OCI-LY3 (cell line): ENCODE measurements at regions not wholly inside any gene's neighbourhood (a gene's known extent, or its start where the extent isn't known, plus 50 kb on each side); places are given as distances from the start of the nearest gene placed in this dataset.

Experiments used
- H2AFZ ChIP-seq: fragments of 200-600, 300-600 bp; shearing (Covaris generic); 2 replicates; pipeline ENCODE4 v1.6.0; 2014; ENCODE audit warnings: antibody characterized with exemption, low read depth, low read length
- H3K27ac ChIP-seq: fragments of 200-600, 300-600 bp; sonication (generic); 2 replicates; pipeline ENCODE4 v1.5.1; 2014; ENCODE audit warnings: mild to moderate bottlenecking, low read length, moderate library complexity, mixed read lengths
- H3K27me3 ChIP-seq: fragments of 200-600, 300-600 bp; sonication (generic); 2 replicates; pipeline ENCODE4 v1.6.1; 2014; ENCODE audit warnings: low read depth, low read length, mixed read lengths
- H3K36me3 ChIP-seq: fragments of 200-600, 300-600 bp; sonication (generic); replicated peaks from 2 replicates; pipeline ENCODE3; 2014; ENCODE audit warnings: low read depth, low read length, mixed read lengths
- H3K4me1 ChIP-seq: fragments of 300-600, 200-600 bp; sonication (generic); 2 replicates; pipeline ENCODE4 v1.6.1; 2014; ENCODE audit warnings: low read length, mixed read lengths
- H3K4me2 ChIP-seq: fragments of 200-600, 300-600 bp; sonication (generic); 2 replicates; pipeline ENCODE4 v1.6.1; 2014; ENCODE audit warnings: low read length, mixed read lengths
- H3K4me3 ChIP-seq: fragments of 300-600, 200-600 bp; sonication (generic); 2 replicates; pipeline ENCODE4 v1.5.1; 2014; ENCODE audit warnings: antibody characterized with exemption, mild to moderate bottlenecking, low read length, moderate library complexity
- H3K79me2 ChIP-seq: fragments of 300-600, 200-600 bp; shearing (Covaris generic); 2 replicates; pipeline ENCODE4 v1.6.1; 2014; ENCODE audit warnings: mild to moderate bottlenecking, low read length, mixed read lengths
- H3K9ac ChIP-seq: fragments of 300-600, 200-600 bp; shearing (Covaris generic); 2 replicates; pipeline ENCODE4 v1.6.0; 2014; ENCODE audit warnings: mild to moderate bottlenecking, low read length, moderate library complexity
- H3K9me3 ChIP-seq: fragments of 200-600, 300-600 bp; shearing (Covaris generic); 2 replicates; pipeline ENCODE4 v1.6.1; 2014; ENCODE audit warnings: low read length, mixed read lengths; ENCODE audit not compliant: insufficient read depth
- H4K20me1 ChIP-seq: fragments of 200-600, 300-600 bp; sonication (generic); 2 replicates; pipeline ENCODE4 v1.6.1; 2016; ENCODE audit warnings: low read length, mixed read lengths; ENCODE audit not compliant: insufficient read depth
- CTCF ChIP-seq: fragments of 200-600, 300-600 bp; sonication (generic); IDR thresholded peaks from 2 replicates; pipeline ENCODE4 v1.5.1; 2014; ENCODE audit warnings: antibody characterized with exemption, low read length, low read depth
- EZH2phosphoT487 ChIP-seq: fragments of 200-600 bp; shearing (Covaris generic); IDR thresholded peaks from 2 replicates; pipeline ENCODE4 v1.6.1; 2018; ENCODE audit warnings: antibody characterized with exemption, mixed run types, low read depth

- H3K4me3 ChIP-seq = no peak overlapping the region
- H3K9ac ChIP-seq = no peak overlapping the region
- H3K79me2 ChIP-seq = no peaks in the 10 kb centered on the region
- H3K27ac ChIP-seq = no peak overlapping the region
- 0 out of 2 replicates have a peak, but pooled peaks cover 3% of the 10 kb centered on the region for H3K27me3 ChIP-seq
- H3K4me1 ChIP-seq = no peaks in the 10 kb centered on the region
- no peak overlapping the region for H2AFZ ChIP-seq
- H3K4me2 ChIP-seq = no peak overlapping the region
- H3K36me3 ChIP-seq = no peaks in the 10 kb centered on the region
- H4K20me1 ChIP-seq = no peaks in the 10 kb centered on the region
- no peak for TF ChIP-seq CTCF
- TF ChIP-seq EZH2phosphoT487 = no peak
- no peaks in the 10 kb centered on the region for H3K9me3 ChIP-seq
Measured at GRCh38 chr3:68620211-68620610, 312.1 kb downstream of the TAFA4 start.

GRCh38 chr3:68614087-68614486 lies 318.3 kb downstream of the TAFA4 start:
- Histone ChIP-seq H3K4me2 (no peak overlapping the region), H2AFZ (no peak overlapping the region), H4K20me1 (no peaks in the 10 kb centered on the region), H3K9me3 (no peaks in the 10 kb centered on the region), H3K36me3 (no peaks in the 10 kb centered on the region), H3K27me3 (no peaks in the 10 kb centered on the region), H3K4me3 (no peak overlapping the region), H3K4me1 (no peaks in the 10 kb centered on the region), H3K27ac (no peak overlapping the region), H3K9ac (no peak overlapping the region), H3K79me2 (no peaks in the 10 kb centered on the region)
- TF ChIP-seq EZH2phosphoT487 (no peak), CTCF (no peak)

GRCh38 chr3:68571321-68571720 lies 361.0 kb downstream of the TAFA4 start:
- H4K20me1 ChIP-seq = no peaks in the 10 kb centered on the region
- no peaks in the 10 kb centered on the region for H3K4me1 ChIP-seq
- no peak overlapping the region for H3K4me2 ChIP-seq
- H3K79me2 ChIP-seq = no peaks in the 10 kb centered on the region
- no peaks in the 10 kb centered on the region for H3K27me3 ChIP-seq
- no peak overlapping the region for H2AFZ ChIP-seq
- no peaks in the 10 kb centered on the region for H3K36me3 ChIP-seq
- no peaks in the 10 kb centered on the region for H3K9me3 ChIP-seq
- TF ChIP-seq CTCF = no peak
- no peak for TF ChIP-seq EZH2phosphoT487
- H3K4me3 ChIP-seq = no peak overlapping the region
- H3K9ac ChIP-seq = no peak overlapping the region
- H3K27ac ChIP-seq = no peak overlapping the region

- no peak overlapping the region for H3K4me3 ChIP-seq
- H3K9ac ChIP-seq = no peak overlapping the region
- TF ChIP-seq EZH2phosphoT487 = no peak
- no peak for TF ChIP-seq CTCF
- no peak overlapping the region for H2AFZ ChIP-seq
- H3K27ac ChIP-seq = no peak overlapping the region
- no peaks in the 10 kb centered on the region for H3K27me3 ChIP-seq
- H3K9me3 ChIP-seq = no peaks in the 10 kb centered on the region
- H3K4me2 ChIP-seq = no peak overlapping the region
- H4K20me1 ChIP-seq = no peaks in the 10 kb centered on the region
- H3K79me2 ChIP-seq = no peaks in the 10 kb centered on the region
- H3K4me1 ChIP-seq = no peaks in the 10 kb centered on the region
- H3K36me3 ChIP-seq = no peaks in the 10 kb centered on the region
Measured at GRCh38 chr3:68560728-68561127, 371.6 kb downstream of the TAFA4 start.
